ENCODE measurements at regions not wholly inside any gene's neighbourhood (a gene's known extent, or its start where the extent isn't known, plus 50 kb on each side); places are given as distances from the start of the nearest gene placed in this dataset.

GRCh38 chr10:43827853-43828252 is 179.2 kb upstream of the ZNF32 start:
- H3K4me3 ChIP-seq (ENCODE audit: low read depth, low read length): no peak overlapping the region
- no peak overlapping the region for H3K27ac ChIP-seq
- no peaks in the 10 kb centered on the region for H3K36me3 ChIP-seq
- no peak for DNase-seq
- H3K27me3 ChIP-seq (ENCODE audit: insufficient read depth, low read depth, severe bottlenecking): peaks cover 8% of the 10 kb centered on the region
- H3K9me3 ChIP-seq (ENCODE audit: severe bottlenecking): no peaks in the 10 kb centered on the region
- no peak for TF ChIP-seq CTCF (IDR thresholded peaks at IDR 0.05; ENCODE audit: low read depth, low read length)

GRCh38 chr10:43825984-43826383 is 177.3 kb upstream of the ZNF32 start:
- no peak for TF ChIP-seq CTCF (IDR thresholded peaks at IDR 0.05; ENCODE audit: low read depth, low read length)
- Histone ChIP-seq H3K36me3 (no peaks in the 10 kb centered on the region), H3K4me3 (ENCODE audit: low read depth, low read length) (no peak overlapping the region), H3K27me3 (ENCODE audit: insufficient read depth, low read depth, severe bottlenecking) (peaks cover 14% of the 10 kb centered on the region), H3K27ac (no peak overlapping the region), H3K9me3 (ENCODE audit: severe bottlenecking) (no peaks in the 10 kb centered on the region)
- no peak for DNase-seq

GRCh38 chr10:43825421-43825820 is 176.7 kb upstream of the ZNF32 start:
- Histone ChIP-seq H3K27ac (no peak overlapping the region), H3K9me3 (ENCODE audit: severe bottlenecking) (no peaks in the 10 kb centered on the region), H3K27me3 (ENCODE audit: insufficient read depth, low read depth, severe bottlenecking) (peaks cover 16% of the 10 kb centered on the region), H3K4me3 (ENCODE audit: low read depth, low read length) (no peak overlapping the region), H3K36me3 (no peaks in the 10 kb centered on the region)
- TF ChIP-seq CTCF (IDR thresholded peaks at IDR 0.05; ENCODE audit: low read depth, low read length): no peak
- no peak for DNase-seq

GRCh38 chr10:43824934-43825333 is 176.3 kb upstream of the ZNF32 start:
- peaks cover 19% of the 10 kb centered on the region for H3K27me3 ChIP-seq (ENCODE audit: insufficient read depth, low read depth, severe bottlenecking)
- H3K36me3 ChIP-seq: no peaks in the 10 kb centered on the region
- H3K9me3 ChIP-seq (ENCODE audit: severe bottlenecking): no peaks in the 10 kb centered on the region
- DNase-seq: no peak
- no peak overlapping the region for H3K27ac ChIP-seq
- no peak overlapping the region for H3K4me3 ChIP-seq (ENCODE audit: low read depth, low read length)
- TF ChIP-seq CTCF (IDR thresholded peaks at IDR 0.05; ENCODE audit: low read depth, low read length): no peak

- Histone ChIP-seq H3K36me3 (no peaks in the 10 kb centered on the region), H3K4me3 (ENCODE audit: low read depth, low read length) (no peak overlapping the region), H3K9me3 (ENCODE audit: severe bottlenecking) (no peaks in the 10 kb centered on the region), H3K27me3 (ENCODE audit: insufficient read depth, low read depth, severe bottlenecking) (peaks cover 21% of the 10 kb centered on the region), H3K27ac (no peak overlapping the region)
- TF ChIP-seq CTCF (IDR thresholded peaks at IDR 0.05; ENCODE audit: low read depth, low read length): no peak
- DNase-seq: no peak
Observed at GRCh38 chr10:43822631-43823580, 174.2 kb upstream of the ZNF32 start.

All from WERI-Rb-1 (cell line).